HEK293T (cell line): ENCODE measurements at regions not wholly inside any gene's neighbourhood (a gene's known extent, or its start where the extent isn't known, plus 50 kb on each side); places are given as distances from the start of the nearest gene placed in this dataset.

Source experiments
- CTCF ChIA-PET: fragments of 350-600 bp; formaldehyde crosslinking; extraction: SDS; loops from one replicate; lab custom pipeline; 2021; ENCODE audit warnings: antibody characterized with exemption, inconsistent platforms; lab: Yijun Ruan, JAX
- POLR2A ChIA-PET: fragments of 350-600 bp; formaldehyde crosslinking; extraction: SDS; loops from one replicate; lab custom pipeline; 2020; ENCODE audit warnings: antibody characterized with exemption, inconsistent platforms; lab: Yijun Ruan, JAX
- DNase-seq: peaks from one replicate; pipeline ENCODE4 v3.0.0; 2012; ENCODE audit warnings: mixed read lengths; ENCODE audit errors: extremely low spot score
- ARNT ChIP-seq: fragments of 450-650 bp; IDR thresholded peaks from 2 replicates; pipeline ENCODE4 v1.6.1; 2017; ENCODE audit warnings: mild to moderate bottlenecking
- BHLHE40 ChIP-seq: fragments of 450-650 bp; IDR thresholded peaks from 2 replicates; pipeline ENCODE4 v1.6.1; 2016; ENCODE audit warnings: mild to moderate bottlenecking, moderate library complexity, borderline replicate concordance
- CTBP1 ChIP-seq: fragments of 450-650 bp; IDR thresholded peaks from 2 replicates; pipeline ENCODE4 v1.6.1; 2016; ENCODE audit warnings: borderline replicate concordance
- ELF4 ChIP-seq: fragments of 450-650 bp; IDR thresholded peaks from 2 replicates; pipeline ENCODE4 v1.6.1; 2017; ENCODE audit warnings: antibody characterized with exemption
- FOXA1 ChIP-seq: fragments of 450-650 bp; IDR thresholded peaks from 2 replicates; pipeline ENCODE4 v1.6.1; 2016; ENCODE audit warnings: mild to moderate bottlenecking
- FOXK2 ChIP-seq: fragments of 450-650 bp; IDR thresholded peaks from 2 replicates; pipeline ENCODE4 v1.6.1; 2016; ENCODE audit warnings: mild to moderate bottlenecking
- FOXM1 ChIP-seq: fragments of 450-650 bp; IDR thresholded peaks from 2 replicates; pipeline ENCODE4 v1.6.1; 2017; ENCODE audit warnings: mild to moderate bottlenecking, borderline replicate concordance
- HDGF ChIP-seq: fragments of 450-650 bp; IDR thresholded peaks from 2 replicates; pipeline ENCODE4 v1.6.1; 2017; ENCODE audit warnings: antibody characterized with exemption, borderline replicate concordance
- L3MBTL2 ChIP-seq: fragments of 450-650 bp; conservative IDR thresholded peaks from 2 replicates; pipeline ENCODE4 v1.6.1; 2016; ENCODE audit warnings: mild to moderate bottlenecking
- LEF1 ChIP-seq: fragments of 450-650 bp; IDR thresholded peaks from 2 replicates; pipeline ENCODE4 v1.6.1; 2017; ENCODE audit warnings: mild to moderate bottlenecking, borderline replicate concordance
- NFRKB ChIP-seq: fragments of 450-650 bp; IDR thresholded peaks from 2 replicates; pipeline ENCODE4 v1.6.1; 2016; ENCODE audit warnings: mild to moderate bottlenecking, moderate library complexity
- PKNOX1 ChIP-seq: fragments of 450-650 bp; IDR thresholded peaks from 2 replicates; pipeline ENCODE4 v1.6.1; 2016
- SP1 ChIP-seq: fragments of 450-650 bp; IDR thresholded peaks from 2 replicates; pipeline ENCODE4 v1.6.1; 2017
- SUZ12 ChIP-seq: fragments of 450-650 bp; IDR thresholded peaks from 2 replicates; pipeline ENCODE4 v1.6.1; 2016; ENCODE audit warnings: mild to moderate bottlenecking
- TARDBP ChIP-seq: fragments of 450-650 bp; IDR thresholded peaks from 2 replicates; pipeline ENCODE4 v1.6.1; 2016
- ZNF384 ChIP-seq: fragments of 450-650 bp; IDR thresholded peaks from 2 replicates; pipeline ENCODE4 v1.6.1; 2016

- POLR2A ChIA-PET: no interaction called here
Measured at GRCh38 chr1:112058815-112059450, 69.5 kb upstream of the KCND3 start.

DNA sequence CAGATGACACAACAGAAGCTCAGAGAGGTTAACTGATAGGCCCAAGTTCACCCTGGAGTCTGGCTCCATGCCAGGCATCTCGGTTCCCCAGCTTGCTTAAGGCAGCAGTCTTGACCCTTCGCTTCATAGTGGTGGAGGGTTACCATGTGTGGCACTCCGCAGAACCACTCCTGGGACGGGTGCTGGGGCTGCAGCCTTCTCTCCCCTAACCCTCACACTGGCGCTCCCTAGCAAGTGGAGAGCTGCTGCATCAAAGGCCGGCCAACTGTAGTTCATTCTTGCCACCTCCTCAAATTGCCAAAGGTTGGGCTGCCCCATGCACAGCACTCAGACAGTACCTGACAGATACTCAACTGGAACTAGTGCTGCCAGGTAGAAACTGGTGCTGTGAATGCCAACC, 70.2 kb upstream of the KCND3 start:
- CTCF ChIA-PET: no interaction called here
- no peak for DNase-seq
- POLR2A ChIA-PET: no interaction called here
- TF ChIP-seq SUZ12 (no peak), BHLHE40 (no peak), FOXK2 (no peak), ZNF384 (no peak), FOXM1 (no peak), SP1 (no peak), ELF4 (no peak), FOXA1 (no peak), CTBP1 (no peak), HDGF (no peak), LEF1 (no peak), NFRKB (no peak), TARDBP (no peak), L3MBTL2 (no peak), ARNT (no peak), PKNOX1 (no peak)

More at GRCh38 chr1:112058815-112059450, 69.5 kb upstream of the KCND3 start:
- DNase-seq: peak; percentile 37
- TF ChIP-seq PKNOX1: peak; percentile 68
- TF ChIP-seq FOXA1: no peak
- CTCF ChIA-PET: no interaction called here

- ChIA-PET CTCF (interaction anchor here (0.6 kb wide), 1 partner anchor 109 kb away, joined by 4 read pairs; no protein-coding TSS in a partner anchor), POLR2A (no interaction called here)
- TF ChIP-seq PKNOX1 (no peak), LEF1 (no peak), FOXK2 (no peak), ZNF384 (no peak), FOXA1 (no peak), ARNT (no peak), CTBP1 (no peak), NFRKB (no peak), SP1 (no peak), BHLHE40 (no peak), HDGF (no peak), TARDBP (no peak), SUZ12 (no peak)
- no peak for DNase-seq
Measured at GRCh38 chr1:112060261-112060660, 70.8 kb upstream of the KCND3 start.

DNA sequence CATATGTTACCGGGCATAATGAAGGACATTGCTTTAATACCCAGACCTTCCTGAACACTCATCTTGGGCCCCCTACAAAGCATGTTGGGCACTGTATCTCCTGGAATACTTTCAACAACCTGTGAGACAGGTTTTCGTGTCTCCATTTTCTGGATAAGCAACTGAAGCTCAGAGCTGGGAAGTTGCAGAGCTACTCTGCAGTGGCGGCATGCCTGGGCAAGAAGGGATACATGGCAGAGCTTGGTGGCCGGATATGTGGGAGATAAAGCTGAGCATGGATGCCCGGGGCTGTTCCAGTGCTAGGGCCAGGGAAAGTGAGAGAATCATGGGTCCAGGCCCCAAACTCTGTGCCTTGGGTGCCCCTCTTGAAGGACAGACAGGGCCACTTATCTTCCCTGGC, 71.6 kb upstream of the KCND3 start:
- ChIA-PET CTCF (interaction anchor here (0.6 kb wide), 1 partner anchor 108 kb away, joined by 4 read pairs; no protein-coding TSS in a partner anchor), POLR2A (no interaction called here)
- no peak for DNase-seq
- TF ChIP-seq BHLHE40: no peak
- TF ChIP-seq ARNT: no peak
- no peak for TF ChIP-seq L3MBTL2
- no peak for TF ChIP-seq TARDBP
- TF ChIP-seq SP1: no peak
- TF ChIP-seq HDGF: no peak
- no peak for TF ChIP-seq ZNF384
- no peak for TF ChIP-seq FOXM1
- no peak for TF ChIP-seq SUZ12
- no peak for TF ChIP-seq CTBP1
- TF ChIP-seq FOXK2: no peak
- no peak for TF ChIP-seq PKNOX1

DNA sequence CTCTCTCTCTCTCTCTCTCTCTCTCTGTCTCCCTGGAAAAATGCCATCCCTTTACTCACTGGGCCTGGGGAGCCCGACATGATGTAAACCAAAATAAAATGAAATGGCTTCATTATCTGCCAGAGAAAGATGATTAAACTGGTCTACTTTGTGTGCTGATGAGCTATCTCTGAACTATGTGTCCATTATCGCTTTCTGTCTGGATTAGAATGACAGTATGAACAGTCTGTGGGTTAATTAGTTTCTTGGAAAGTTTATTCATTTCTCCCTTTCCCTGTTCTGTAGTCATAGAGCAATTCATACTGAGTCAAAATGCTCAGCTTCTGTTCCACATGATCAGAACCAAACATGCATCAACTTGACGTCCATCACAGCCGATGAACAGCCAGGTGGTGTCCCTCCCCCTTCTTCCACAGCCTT, 72.4 kb upstream of the KCND3 start:
- DNase-seq: no peak
- CTCF ChIA-PET: no interaction called here
- POLR2A ChIA-PET: interaction anchor here (0.8 kb wide), 1 partner anchor 19 kb away, joined by 3 read pairs; no protein-coding TSS in a partner anchor
- no peak for TF ChIP-seq BHLHE40
- TF ChIP-seq CTBP1: no peak
- TF ChIP-seq FOXA1: no peak
- no peak for TF ChIP-seq ELF4
- TF ChIP-seq FOXM1: no peak
